ENCODE measurements at regions not wholly inside any gene's neighbourhood (a gene's known extent, or its start where the extent isn't known, plus 50 kb on each side); places are given as distances from the start of the nearest gene placed in this dataset.

- Histone ChIP-seq H3K27me3 (ENCODE audit: control insufficient read depth in 4 of 4, insufficient read depth in 4 of 4, low read length in 3 of 4) (peaks cover 0 to 4% (median 0%) of the 10 kb centered on the region in 4 donors), H3K9me3 (ENCODE audit: control insufficient read depth in 4 of 4, low read length in 3 of 4) (no peaks in the 10 kb centered on the region), H3K27ac (ENCODE audit: low read depth in 1 of 2, low read length in 2 of 2) (no peak overlapping the region), H3K36me3 (ENCODE audit: control insufficient read depth in 4 of 4, insufficient read depth in 3 of 4, low read depth in 1 of 4, low read length in 3 of 4) (no peaks in the 10 kb centered on the region), H3K4me3 (ENCODE audit: low read depth in 1 of 3, low read length in 3 of 3) (no peak overlapping the region), H3K4me1 (ENCODE audit: control insufficient read depth in 4 of 4, insufficient read depth in 4 of 4, low read length in 3 of 4) (no peaks in the 10 kb centered on the region), H3K9ac (ENCODE audit: low read depth in 1 of 2, low read length in 2 of 2) (no peak overlapping the region)
- 84% methylated on average over 4 of the region's 4 CpGs for WGBS
- no peak for DNase-seq (ENCODE audit: low spot score)
- TF ChIP-seq JUND (IDR thresholded peaks at IDR 0.05): no peak
- no peak for TF ChIP-seq FOXA1 (IDR thresholded peaks at IDR 0.05)
- no peak for TF ChIP-seq FOXA2 (IDR thresholded peaks at IDR 0.05)
- no peak for TF ChIP-seq RXRA (IDR thresholded peaks at IDR 0.05)
These were observed 498.4 kb downstream of the XIRP2 start for GRCh38 chr2:167386694-167387093.

- no peak for DNase-seq (ENCODE audit: low spot score)
- Histone ChIP-seq H3K36me3 (ENCODE audit: control insufficient read depth in 4 of 4, insufficient read depth in 3 of 4, low read depth in 1 of 4, low read length in 3 of 4) (no peaks in the 10 kb centered on the region), H3K9me3 (ENCODE audit: control insufficient read depth in 4 of 4, low read length in 3 of 4) (no peaks in the 10 kb centered on the region), H3K27me3 (ENCODE audit: control insufficient read depth in 4 of 4, insufficient read depth in 4 of 4, low read length in 3 of 4) (peaks cover 0 to 11% (median 0%) of the 10 kb centered on the region in 4 donors), H3K4me3 (ENCODE audit: low read depth in 1 of 3, low read length in 3 of 3) (no peak overlapping the region), H3K27ac (ENCODE audit: low read depth in 1 of 2, low read length in 2 of 2) (no peak overlapping the region), H3K4me1 (ENCODE audit: control insufficient read depth in 4 of 4, insufficient read depth in 4 of 4, low read length in 3 of 4) (no peaks in the 10 kb centered on the region), H3K9ac (ENCODE audit: low read depth in 1 of 2, low read length in 2 of 2) (no peak overlapping the region)
- 61% methylated on average over 8 of the region's 8 CpGs for WGBS
- TF ChIP-seq REST (IDR thresholded peaks at IDR 0.05): no peak
- TF ChIP-seq CTCF (IDR thresholded peaks at IDR 0.05; ENCODE audit: low read depth, low read length, missing input control): no peak
- no peak for TF ChIP-seq JUND (IDR thresholded peaks at IDR 0.05)
- TF ChIP-seq RXRA (IDR thresholded peaks at IDR 0.05): no peak
- TF ChIP-seq HNF4A (conservative IDR thresholded peaks at IDR 0.05): no peak
These were observed 495.4 kb downstream of the XIRP2 start for GRCh38 chr2:167383610-167384194.

DNA sequence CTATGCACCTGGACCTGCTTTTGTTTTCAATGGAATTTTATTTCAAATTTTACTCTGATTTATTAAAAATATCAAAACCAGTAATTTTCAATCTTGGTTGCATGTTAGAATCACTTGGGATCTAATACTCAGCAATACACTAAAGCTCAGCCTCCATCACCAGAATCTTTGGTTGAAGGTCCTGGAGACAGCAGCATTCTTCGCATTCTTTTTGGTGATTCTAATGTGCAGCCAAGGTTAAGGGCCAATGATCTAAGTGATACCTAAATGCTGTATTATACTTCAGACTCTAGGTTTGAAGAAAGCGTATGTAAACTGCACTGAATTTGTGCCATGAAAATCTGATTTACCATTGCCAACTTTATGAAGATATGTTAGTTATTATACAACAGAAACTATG, 493.1 kb downstream of the XIRP2 start:
- Histone ChIP-seq H3K9ac (ENCODE audit: low read depth in 1 of 2, low read length in 2 of 2) (no peak overlapping the region), H3K27me3 (ENCODE audit: control insufficient read depth in 4 of 4, insufficient read depth in 4 of 4, low read length in 3 of 4) (peaks cover 0 to 11% (median 0%) of the 10 kb centered on the region in 4 donors), H3K4me3 (ENCODE audit: low read depth in 1 of 3, low read length in 3 of 3) (no peak overlapping the region), H3K4me1 (ENCODE audit: control insufficient read depth in 4 of 4, insufficient read depth in 4 of 4, low read length in 3 of 4) (no peaks in the 10 kb centered on the region), H3K9me3 (ENCODE audit: control insufficient read depth in 4 of 4, low read length in 3 of 4) (no peaks in the 10 kb centered on the region), H3K36me3 (ENCODE audit: control insufficient read depth in 4 of 4, insufficient read depth in 3 of 4, low read depth in 1 of 4, low read length in 3 of 4) (no peaks in the 10 kb centered on the region), H3K27ac (ENCODE audit: low read depth in 1 of 2, low read length in 2 of 2) (no peak overlapping the region)
- 88% methylated on average over 2 of the region's 2 CpGs for WGBS
- DNase-seq (ENCODE audit: low spot score): no peak
- no peak for TF ChIP-seq RXRA (IDR thresholded peaks at IDR 0.05)
- no peak for TF ChIP-seq CTCF (IDR thresholded peaks at IDR 0.05; ENCODE audit: low read depth, low read length, missing input control)
- no peak for TF ChIP-seq RAD21 (IDR thresholded peaks at IDR 0.05)
- TF ChIP-seq YY1 (IDR thresholded peaks at IDR 0.05): no peak
- no peak for TF ChIP-seq TAF1 (conservative IDR thresholded peaks at IDR 0.05)
